GM21737 (cell line): ENCODE measurements at regions not wholly inside any gene's neighbourhood (a gene's known extent, or its start where the extent isn't known, plus 50 kb on each side); places are given as distances from the start of the nearest gene placed in this dataset.

Experiments
- ATAC-seq: cut with Tn5 transposase; IDR thresholded peaks from one replicate; pipeline ENCODE4 v1.9.1; 2021; ENCODE audit warnings: mild to moderate bottlenecking, moderate library complexity; ENCODE audit not compliant: unreplicated experiment

GRCh38 chr10:128902031-128902710 is 564.9 kb upstream of the MGMT start:
- no peak for ATAC-seq

- no peak for ATAC-seq
These were observed 559.7 kb upstream of the MGMT start for GRCh38 chr10:128907155-128907941.

DNA sequence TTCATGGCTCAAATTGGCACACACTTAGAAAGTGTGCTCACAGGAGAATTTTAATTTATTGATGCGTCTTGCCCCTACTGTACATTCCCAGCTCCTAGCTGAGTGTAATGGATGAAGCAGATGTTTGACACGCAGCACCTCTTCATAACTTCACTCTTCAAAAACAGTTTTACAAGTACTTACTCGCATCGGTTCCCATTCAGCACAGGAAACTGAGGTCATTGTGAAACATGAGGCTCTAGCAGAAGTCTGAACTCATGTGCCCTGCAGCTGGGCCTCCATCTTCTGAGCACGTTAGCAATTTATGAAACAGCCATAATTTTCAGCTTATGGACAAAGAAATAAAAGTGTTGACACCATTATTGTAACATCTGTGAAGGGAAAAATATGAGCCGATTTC is 558.9 kb upstream of the MGMT start:
- ATAC-seq = no peak

GRCh38 chr10:128908499-128908898 is 558.5 kb upstream of the MGMT start:
- ATAC-seq = no peak

- ATAC-seq = no peak
These were observed 554.3 kb upstream of the MGMT start for GRCh38 chr10:128912568-128913311.

GRCh38 chr10:128914681-128915080 is 552.4 kb upstream of the MGMT start:
- ATAC-seq = no peak

GRCh38 chr10:128915630-128916029 is 551.4 kb upstream of the MGMT start:
- ATAC-seq = no peak

- no peak for ATAC-seq
These were observed 550.7 kb upstream of the MGMT start for GRCh38 chr10:128916383-128916782.

- ATAC-seq = no peak
These were observed 545.5 kb upstream of the MGMT start for GRCh38 chr10:128921389-128922022.

GRCh38 chr10:128922172-128922571 is 544.9 kb upstream of the MGMT start:
- ATAC-seq = no peak

- ATAC-seq = no peak
These were observed 544.3 kb upstream of the MGMT start for GRCh38 chr10:128922619-128923196.

- ATAC-seq = no peak
These were observed 542.1 kb upstream of the MGMT start for GRCh38 chr10:128924918-128925317.

- ATAC-seq = no peak
These were observed 540.3 kb upstream of the MGMT start for GRCh38 chr10:128926711-128927110.

GRCh38 chr10:128927497-128928161 is 539.4 kb upstream of the MGMT start:
- ATAC-seq = no peak

GRCh38 chr10:128928231-128928836 is 538.7 kb upstream of the MGMT start:
- no peak for ATAC-seq

DNA sequence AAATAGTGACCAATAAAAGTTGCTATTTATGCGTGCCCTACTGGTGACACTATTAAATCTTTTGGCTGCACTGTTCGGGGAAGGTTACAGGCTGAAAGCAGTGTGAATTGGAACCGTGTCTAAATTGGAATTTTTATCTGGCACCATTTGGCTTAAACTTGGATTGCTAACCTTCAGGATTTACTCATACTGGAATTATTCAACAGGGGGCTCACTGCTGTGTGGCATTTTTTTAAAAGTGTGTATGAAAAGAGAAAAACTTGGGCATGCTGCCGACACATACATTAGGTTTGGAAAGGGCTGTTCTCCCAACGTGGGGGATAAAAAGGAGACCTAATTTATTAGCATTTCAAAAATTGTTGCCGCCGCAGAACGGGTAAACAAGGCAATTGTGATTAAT is 537.9 kb upstream of the MGMT start:
- no peak for ATAC-seq

DNA sequence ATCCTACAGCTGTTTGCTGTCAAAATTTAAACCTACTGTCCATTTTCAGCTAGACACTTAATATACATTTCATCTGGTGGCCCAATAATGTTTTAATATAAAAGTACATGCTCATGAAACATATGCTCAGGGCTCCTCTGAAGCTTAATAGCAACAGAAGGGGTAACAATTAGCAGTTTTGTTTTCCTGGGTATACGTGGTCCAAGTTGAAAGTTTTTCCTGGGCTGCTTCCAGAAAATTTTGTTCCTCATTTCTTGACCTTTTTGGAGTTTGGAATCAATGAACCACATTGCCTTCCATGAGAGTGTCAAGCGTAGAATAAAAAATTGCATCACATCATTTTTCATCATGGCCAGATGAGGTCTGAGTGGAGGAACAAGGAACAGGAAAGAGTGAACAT is 537.3 kb upstream of the MGMT start:
- no peak for ATAC-seq

- ATAC-seq = no peak
These were observed 536.5 kb upstream of the MGMT start for GRCh38 chr10:128930515-128930914.

DNA sequence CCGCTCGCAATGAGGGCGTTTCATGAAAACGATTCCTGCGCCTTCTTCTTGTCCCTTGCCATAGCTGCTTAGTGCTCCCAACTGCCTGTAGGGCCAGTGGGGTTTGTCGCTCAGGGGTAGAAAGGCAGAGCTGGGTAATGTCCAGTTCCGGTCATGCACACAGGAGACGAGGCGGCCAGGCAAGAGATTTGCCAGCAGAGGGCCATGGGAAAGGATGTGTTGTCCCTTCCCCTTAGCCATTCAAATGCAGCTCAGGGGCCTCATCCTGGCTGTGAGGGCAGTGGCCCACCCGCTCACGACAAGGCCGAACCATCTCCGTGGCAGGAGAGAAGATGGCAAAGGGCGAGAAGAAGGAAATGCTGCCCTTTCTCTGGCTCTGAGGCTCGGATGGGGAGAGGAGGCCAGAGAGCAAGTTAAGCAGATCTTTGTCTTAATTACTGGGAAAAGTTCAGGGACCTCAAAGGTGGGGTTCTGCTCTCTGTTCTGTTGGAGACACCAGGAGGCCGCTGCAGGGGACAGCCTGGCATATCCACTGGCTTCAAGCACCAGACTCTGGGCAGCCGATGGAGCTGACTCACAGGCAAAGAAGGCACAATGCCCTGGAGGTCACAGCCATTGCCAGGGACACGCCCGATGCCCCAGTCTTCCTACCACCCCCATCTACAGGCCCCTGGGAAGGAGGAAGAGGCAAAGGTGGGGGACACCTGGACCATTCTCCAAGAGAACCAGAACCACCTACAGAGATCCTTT is 534.8 kb upstream of the MGMT start:
- ATAC-seq = no peak
